Hepatic stellate cell (primary cell): ENCODE measurements at regions not wholly inside any gene's neighbourhood (a gene's known extent, or its start where the extent isn't known, plus 50 kb on each side); places are given as distances from the start of the nearest gene placed in this dataset.
"Not testable (repeated sequence)": the region's sequence is repeated elsewhere in the genome, so short reads cannot be mapped to it uniquely, and the experiment has no call there.

Experiments used
- DNase-seq: peaks from one replicate; pipeline ENCODE4 v3.0.0; 2011; ENCODE audit warnings: low spot score

GRCh38 chr3:151675858-151676615 is 57.7 kb upstream of the AADACL2 start:
- no peak for DNase-seq

- DNase-seq = no peak
Measured at GRCh38 chr3:151673974-151674373, 59.8 kb upstream of the AADACL2 start.

GRCh38 chr3:151667762-151668161 is 66.0 kb upstream of the AADACL2 start:
- DNase-seq = not testable (repeated sequence)

- DNase-seq = no peak
Measured at GRCh38 chr3:151660885-151661284, 72.8 kb upstream of the AADACL2 start.

GRCh38 chr3:151644986-151645385 is 88.7 kb upstream of the AADACL2 start:
- no peak for DNase-seq

- no peak for DNase-seq
Measured at GRCh38 chr3:151644020-151644620, 89.6 kb upstream of the AADACL2 start.

GRCh38 chr3:151639418-151639740 is 94.3 kb upstream of the AADACL2 start:
- DNase-seq = no peak

GRCh38 chr3:151638555-151639417 is 94.9 kb upstream of the AADACL2 start:
- DNase-seq = no peak

GRCh38 chr3:151635905-151636304 is 97.8 kb upstream of the AADACL2 start:
- DNase-seq = no peak

- DNase-seq = no peak
Measured at GRCh38 chr3:151631946-151632345, 101.8 kb upstream of the AADACL2 start.

- no peak for DNase-seq
Measured at GRCh38 chr3:151630938-151631441, 102.7 kb upstream of the AADACL2 start.

- DNase-seq = no peak
Measured at GRCh38 chr3:151630035-151630434, 103.7 kb upstream of the AADACL2 start.

GRCh38 chr3:151625586-151625985 is 108.1 kb upstream of the AADACL2 start:
- no peak for DNase-seq

GRCh38 chr3:151625086-151625485 is 108.6 kb upstream of the AADACL2 start:
- DNase-seq = no peak

- no peak for DNase-seq
Measured at GRCh38 chr3:151620071-151620470, 113.7 kb upstream of the AADACL2 start.

GRCh38 chr3:151615464-151615863 is 118.3 kb upstream of the AADACL2 start:
- DNase-seq = no peak

GRCh38 chr3:151612115-151612514 is 121.6 kb upstream of the AADACL2 start:
- DNase-seq = no peak

GRCh38 chr3:151611419-151611818 is 122.3 kb upstream of the AADACL2 start:
- DNase-seq = no peak

GRCh38 chr3:151609491-151609890 is 124.2 kb upstream of the AADACL2 start:
- DNase-seq = no peak

GRCh38 chr3:151604891-151605290 is 128.8 kb upstream of the AADACL2 start:
- no peak for DNase-seq

GRCh38 chr3:151600783-151601182 is 132.9 kb upstream of the AADACL2 start:
- DNase-seq = no peak

GRCh38 chr3:151599103-151599672 is 134.5 kb upstream of the AADACL2 start:
- no peak for DNase-seq
